H7 (cell line): ENCODE measurements at regions not wholly inside any gene's neighbourhood (a gene's known extent, or its start where the extent isn't known, plus 50 kb on each side); places are given as distances from the start of the nearest gene placed in this dataset.

Source experiments
- DNase-seq: peaks from one replicate; pipeline ENCODE4 v3.0.0; 2012
- H3K27me3 ChIP-seq: 2 replicates; pipeline ENCODE4 v1.6.0; 2011; ENCODE audit warnings: mild to moderate bottlenecking, low read length; ENCODE audit not compliant: control insufficient read depth, insufficient read depth
- H3K36me3 ChIP-seq: replicated peaks from 2 replicates; pipeline ENCODE4 v1.5.1; 2011; ENCODE audit warnings: low read length; ENCODE audit not compliant: control insufficient read depth, insufficient read depth
- H3K4me3 ChIP-seq: 2 replicates; pipeline ENCODE4 v1.5.1; 2011; ENCODE audit warnings: low read depth, mild to moderate bottlenecking, control low read depth, low read length, moderate library complexity; ENCODE audit not compliant: insufficient read depth

DNA sequence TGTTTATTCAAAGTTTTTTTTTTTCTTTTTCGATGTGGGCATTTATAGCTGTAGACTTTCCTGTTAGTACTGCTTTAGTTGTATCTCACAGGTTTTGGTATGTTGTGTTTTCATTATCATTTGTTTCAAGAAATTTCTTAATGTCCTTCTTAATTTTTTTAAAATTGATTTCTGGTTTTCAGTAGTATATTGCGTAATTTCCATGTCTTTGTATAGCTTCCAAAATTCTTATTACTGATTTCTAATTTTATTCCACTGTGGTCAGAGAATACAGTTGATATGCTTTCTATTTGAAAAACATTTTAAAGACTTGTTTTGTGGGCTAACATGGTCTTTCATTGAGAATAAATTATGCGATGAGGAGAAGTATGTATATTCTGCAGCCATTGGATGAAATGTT lies 463.2 kb upstream of the B3GALT2 start:
- Histone ChIP-seq H3K36me3 (no peaks in the 10 kb centered on the region), H3K4me3 (no peak overlapping the region), H3K27me3 (no peaks in the 10 kb centered on the region)
- DNase-seq, result no peak

DNA sequence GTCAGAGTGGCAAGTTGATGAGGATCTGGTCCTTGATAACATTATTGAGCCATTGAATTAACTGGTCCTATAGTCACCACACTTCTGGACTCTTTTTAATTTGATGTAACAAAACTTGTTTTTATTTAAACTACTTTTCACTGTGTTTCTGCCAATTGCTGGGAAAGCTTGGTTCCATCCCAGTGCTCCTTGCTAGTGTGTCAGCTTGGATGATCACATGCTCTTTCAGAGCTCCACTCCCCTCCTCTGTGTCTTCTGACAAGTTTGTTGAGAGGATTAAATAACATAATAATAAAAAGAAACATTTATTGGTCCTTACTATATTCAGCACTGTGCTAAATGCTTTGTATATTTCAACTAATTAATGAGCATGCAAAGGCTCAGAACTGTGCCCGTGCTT lies 448.5 kb upstream of the B3GALT2 start:
- DNase-seq, result no peak
- no peaks in the 10 kb centered on the region for H3K36me3 ChIP-seq
- no peaks in the 10 kb centered on the region for H3K27me3 ChIP-seq
- no peak overlapping the region for H3K4me3 ChIP-seq

DNA sequence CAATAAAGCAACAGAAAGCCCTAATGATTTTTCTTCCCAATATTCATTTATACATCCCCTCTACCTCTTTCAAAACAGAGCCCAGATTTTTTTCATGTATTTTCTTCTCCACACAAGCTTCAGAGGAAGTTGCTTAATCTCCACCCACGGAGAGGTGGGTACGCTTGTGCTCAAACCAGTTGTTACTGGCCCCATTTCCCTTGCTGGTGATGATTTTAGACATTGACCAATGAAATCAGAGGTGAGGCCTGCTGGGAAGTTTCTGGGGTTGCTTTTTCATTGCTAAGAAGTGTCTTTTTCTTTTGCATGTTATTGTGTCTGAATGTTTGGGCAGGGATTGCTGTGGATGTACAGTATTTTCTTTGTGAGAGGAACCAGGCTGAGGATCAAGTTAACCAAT lies 448.1 kb upstream of the B3GALT2 start:
- no peak for DNase-seq
- Histone ChIP-seq H3K36me3 (no peaks in the 10 kb centered on the region), H3K27me3 (no peaks in the 10 kb centered on the region), H3K4me3 (no peak overlapping the region)

DNA sequence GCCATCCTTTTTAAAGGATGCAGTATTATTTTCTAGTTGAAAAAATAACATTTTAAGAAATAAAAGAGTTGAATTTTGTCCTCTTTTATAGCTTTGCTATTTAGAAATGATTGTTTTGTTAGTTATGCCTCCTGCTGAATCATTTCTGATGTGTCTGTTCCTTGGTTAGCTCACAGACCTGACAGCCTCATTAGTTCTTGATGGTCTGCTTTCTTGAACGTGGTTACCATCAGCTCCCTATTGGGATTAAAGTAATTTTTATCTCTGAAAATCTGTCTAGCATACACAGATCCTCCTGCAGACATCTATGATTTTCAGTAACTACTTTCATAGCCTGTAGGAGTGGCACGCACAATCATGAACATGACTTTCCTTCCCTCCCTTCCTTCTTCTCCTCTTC lies 447.6 kb upstream of the B3GALT2 start:
- DNase-seq, result no peak
- no peaks in the 10 kb centered on the region for H3K36me3 ChIP-seq
- H3K4me3 ChIP-seq, result no peak overlapping the region
- no peaks in the 10 kb centered on the region for H3K27me3 ChIP-seq

DNA sequence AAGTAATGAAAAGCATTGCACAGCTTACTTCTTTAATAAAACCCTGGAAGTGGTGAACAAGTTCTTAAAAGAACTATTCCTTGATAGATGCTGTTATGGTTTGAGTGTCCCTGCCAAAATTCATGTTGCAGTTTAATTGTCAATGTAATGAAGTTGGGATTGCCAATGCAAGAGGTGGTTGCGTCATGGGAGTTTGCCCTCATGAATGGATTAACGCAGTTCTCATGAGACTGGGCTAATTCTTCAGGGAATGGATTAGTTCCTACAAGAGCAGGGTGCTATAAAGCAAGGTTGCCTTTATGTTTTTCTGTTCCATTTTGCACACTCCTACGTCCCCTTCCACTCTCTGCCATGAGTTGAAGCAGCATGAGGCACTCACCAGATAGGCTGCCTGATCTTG lies 446.7 kb upstream of the B3GALT2 start:
- DNase-seq, result no peak
- Histone ChIP-seq H3K27me3 (no peaks in the 10 kb centered on the region), H3K4me3 (no peak overlapping the region), H3K36me3 (no peaks in the 10 kb centered on the region)

DNA sequence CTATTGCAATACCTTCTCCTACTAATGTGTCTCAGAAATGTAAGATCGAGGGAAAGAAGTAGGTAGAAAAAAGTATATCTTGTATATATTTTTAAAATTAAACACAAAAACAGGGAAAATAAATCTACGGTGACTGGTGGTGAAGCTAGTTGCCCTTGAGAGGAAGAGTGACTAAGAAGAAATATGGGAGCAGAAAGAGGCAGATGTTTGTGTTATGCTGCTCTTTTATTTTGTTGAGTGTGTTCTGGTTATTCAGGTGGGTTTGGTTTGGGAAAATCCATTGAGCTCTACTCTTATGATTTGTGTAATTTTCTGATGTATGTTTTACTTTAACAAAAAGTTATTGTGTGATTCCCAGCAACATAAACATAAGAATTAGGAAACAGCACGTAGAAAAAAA lies 444.9 kb upstream of the B3GALT2 start:
- DNase-seq, result no peak
- H3K36me3 ChIP-seq, result no peaks in the 10 kb centered on the region
- no peaks in the 10 kb centered on the region for H3K27me3 ChIP-seq
- no peak overlapping the region for H3K4me3 ChIP-seq

DNA sequence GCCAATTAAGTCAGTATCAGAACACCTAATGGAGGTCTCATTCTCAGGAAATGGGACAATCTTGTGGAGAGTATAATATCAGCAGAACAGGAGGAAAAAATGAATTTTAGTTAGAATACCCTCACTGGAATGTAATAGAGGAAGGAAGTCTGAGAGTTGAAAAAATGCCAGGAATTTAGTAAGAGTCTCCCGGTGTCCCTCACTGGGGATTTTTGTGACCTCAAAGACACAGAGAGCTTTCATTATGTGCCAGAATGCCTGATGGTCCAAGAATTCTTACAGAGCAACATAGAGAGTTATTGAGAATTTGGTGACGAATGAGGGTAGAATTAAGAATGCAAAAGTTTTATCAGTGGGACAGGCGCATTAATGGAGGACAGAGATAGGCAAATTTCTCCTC lies 443.5 kb upstream of the B3GALT2 start:
- Histone ChIP-seq H3K36me3 (no peaks in the 10 kb centered on the region), H3K4me3 (no peak overlapping the region)
- no peak for DNase-seq

DNA sequence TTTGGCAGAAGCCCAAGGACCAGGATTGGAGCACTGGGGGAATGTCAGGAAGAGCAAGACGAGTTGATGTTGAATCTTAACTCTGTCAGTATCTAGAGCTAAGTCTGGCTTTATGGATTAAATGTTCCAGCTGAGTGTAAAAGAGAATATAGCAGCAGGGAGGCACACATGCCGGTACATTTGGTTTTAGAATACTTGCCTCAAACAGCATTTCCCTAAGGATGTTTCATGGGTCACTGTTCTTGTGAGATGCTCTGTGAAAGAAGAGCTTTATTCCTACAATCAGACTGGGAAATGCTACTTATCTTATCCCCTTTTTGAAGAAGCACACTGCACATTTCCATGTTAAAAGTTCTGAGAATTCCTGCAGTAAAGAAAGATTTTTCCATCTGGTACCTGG lies 440.3 kb upstream of the B3GALT2 start:
- DNase-seq, result no peak
- Histone ChIP-seq H3K36me3 (no peaks in the 10 kb centered on the region), H3K27me3 (no peaks in the 10 kb centered on the region), H3K4me3 (no peak overlapping the region)

More for the DNA sequence above, 443.5 kb upstream of the B3GALT2 start:
- H3K27me3 ChIP-seq, result no peaks in the 10 kb centered on the region

DNA sequence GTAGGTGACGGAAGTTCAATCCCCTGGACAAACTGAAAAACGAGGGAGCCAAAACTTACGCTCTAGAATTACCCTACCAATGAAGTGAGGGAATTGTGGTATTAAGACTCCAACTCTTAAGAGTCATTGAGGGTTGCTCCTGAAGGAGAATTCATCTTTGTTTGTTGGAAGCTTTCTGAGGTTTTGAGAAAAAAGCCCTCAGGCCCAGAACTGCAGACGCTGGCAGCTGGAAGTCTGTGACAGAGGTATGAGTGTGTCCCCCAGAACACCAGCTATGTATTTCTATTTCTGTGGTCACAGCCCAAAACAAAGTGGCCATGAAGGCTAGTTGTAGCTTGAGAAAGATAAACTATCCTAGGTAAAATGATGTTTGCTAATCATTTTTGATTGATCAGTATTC lies 438.8 kb upstream of the B3GALT2 start:
- H3K27me3 ChIP-seq, result no peaks in the 10 kb centered on the region
- H3K36me3 ChIP-seq, result no peaks in the 10 kb centered on the region
- no peak overlapping the region for H3K4me3 ChIP-seq
- DNase-seq, result no peak

DNA sequence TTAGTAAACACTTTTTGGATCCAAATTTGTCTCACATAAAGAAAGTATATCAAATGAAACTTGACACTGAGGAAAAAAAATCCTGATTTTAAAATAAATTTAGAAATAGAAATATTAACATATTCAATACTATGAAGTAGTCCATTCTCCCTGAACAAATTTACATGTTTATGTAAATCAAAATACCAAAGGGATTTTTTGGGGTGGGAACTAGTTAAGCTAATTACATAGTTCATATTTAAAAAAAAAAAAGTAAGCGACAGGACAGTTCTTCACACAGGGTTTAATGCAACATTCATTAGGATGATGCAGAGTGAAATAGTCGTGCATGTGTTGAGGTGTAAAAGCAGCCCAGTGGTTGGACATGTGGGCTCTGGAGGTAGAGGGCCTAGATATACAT lies 433.5 kb upstream of the B3GALT2 start:
- no peaks in the 10 kb centered on the region for H3K36me3 ChIP-seq
- no peaks in the 10 kb centered on the region for H3K27me3 ChIP-seq
- no peak overlapping the region for H3K4me3 ChIP-seq
- DNase-seq, result no peak

DNA sequence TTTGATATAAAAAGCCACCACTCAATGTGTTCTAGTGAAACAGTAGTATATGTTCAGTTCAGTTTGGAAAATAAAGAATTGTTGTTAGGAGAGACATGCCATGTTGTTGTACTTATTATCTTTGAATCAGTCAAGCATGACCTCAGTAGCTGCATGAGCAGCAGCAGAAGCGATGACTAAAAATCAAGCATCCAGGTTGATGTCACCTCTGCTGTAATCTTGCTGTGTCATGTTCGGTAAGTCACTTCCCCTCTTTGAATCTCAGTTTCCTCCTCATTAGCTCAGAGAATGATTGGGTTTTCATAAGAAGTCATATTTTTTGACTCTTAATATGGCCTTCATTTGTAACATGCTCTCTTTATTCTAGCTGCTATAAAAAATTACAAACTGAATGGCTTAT lies 428.4 kb upstream of the B3GALT2 start:
- Histone ChIP-seq H3K27me3 (no peaks in the 10 kb centered on the region), H3K36me3 (no peaks in the 10 kb centered on the region), H3K4me3 (no peak overlapping the region)
- DNase-seq, result no peak

DNA sequence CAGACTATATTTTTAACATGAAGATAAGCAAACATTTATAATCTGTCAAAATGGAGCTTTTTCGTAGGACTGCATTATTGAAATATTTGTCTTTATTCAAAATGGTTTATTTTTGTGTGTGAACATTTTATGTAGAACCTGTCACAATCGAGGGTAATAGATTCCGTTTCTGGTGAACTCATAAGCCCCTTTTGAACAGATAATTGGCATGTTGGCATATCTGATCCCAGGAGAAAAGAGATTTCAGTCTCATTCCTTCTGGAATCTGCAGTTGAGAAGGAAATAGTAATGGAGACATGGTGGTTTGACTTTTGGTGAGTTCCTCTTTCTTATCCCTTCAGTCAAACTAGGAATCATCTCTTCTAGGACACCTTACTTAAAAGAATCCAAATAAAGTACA lies 427.9 kb upstream of the B3GALT2 start:
- no peaks in the 10 kb centered on the region for H3K27me3 ChIP-seq
- H3K36me3 ChIP-seq, result no peaks in the 10 kb centered on the region
- no peak overlapping the region for H3K4me3 ChIP-seq
- no peak for DNase-seq

DNA sequence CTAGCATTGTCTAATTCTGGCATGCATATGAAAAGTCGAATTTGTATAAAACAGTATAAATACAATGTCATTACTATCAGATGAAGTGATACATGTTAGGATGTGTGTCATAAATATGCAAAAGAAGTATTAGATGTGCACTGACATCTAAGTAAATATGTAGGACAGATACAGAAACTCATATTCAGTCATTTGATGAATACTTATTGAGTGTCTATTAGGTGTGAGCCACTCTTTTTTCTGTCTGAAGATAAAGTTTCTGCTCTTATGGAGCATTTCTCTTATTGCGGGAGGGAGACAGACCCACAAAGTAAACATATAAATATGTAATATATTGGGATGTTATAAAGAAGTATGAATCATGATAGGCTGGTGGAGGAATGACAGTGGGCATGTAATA lies 426.6 kb upstream of the B3GALT2 start:
- DNase-seq, result no peak
- Histone ChIP-seq H3K4me3 (no peak overlapping the region), H3K36me3 (no peaks in the 10 kb centered on the region), H3K27me3 (no peaks in the 10 kb centered on the region)

DNA sequence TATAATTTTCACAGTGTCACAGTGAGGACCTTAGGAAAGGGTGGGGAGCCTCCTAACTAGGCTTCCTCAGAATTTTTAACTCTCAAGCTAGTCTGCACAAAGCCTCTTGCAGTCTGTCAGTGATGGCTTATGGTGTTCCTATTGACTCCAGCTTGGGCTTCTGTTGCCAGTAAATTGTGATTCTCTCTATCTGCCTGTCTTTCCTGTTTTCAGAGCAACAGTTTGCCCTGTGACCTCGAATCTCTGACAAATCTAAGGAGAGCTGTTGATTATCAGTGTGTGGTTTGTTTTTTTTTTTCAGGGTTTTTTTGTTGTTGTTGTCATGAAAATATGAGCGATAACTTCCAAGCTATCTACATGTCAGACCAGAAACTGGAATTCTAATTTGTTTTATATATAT lies 423.2 kb upstream of the B3GALT2 start:
- Histone ChIP-seq H3K4me3 (no peak overlapping the region), H3K27me3 (no peaks in the 10 kb centered on the region), H3K36me3 (no peaks in the 10 kb centered on the region)
- no peak for DNase-seq

DNA sequence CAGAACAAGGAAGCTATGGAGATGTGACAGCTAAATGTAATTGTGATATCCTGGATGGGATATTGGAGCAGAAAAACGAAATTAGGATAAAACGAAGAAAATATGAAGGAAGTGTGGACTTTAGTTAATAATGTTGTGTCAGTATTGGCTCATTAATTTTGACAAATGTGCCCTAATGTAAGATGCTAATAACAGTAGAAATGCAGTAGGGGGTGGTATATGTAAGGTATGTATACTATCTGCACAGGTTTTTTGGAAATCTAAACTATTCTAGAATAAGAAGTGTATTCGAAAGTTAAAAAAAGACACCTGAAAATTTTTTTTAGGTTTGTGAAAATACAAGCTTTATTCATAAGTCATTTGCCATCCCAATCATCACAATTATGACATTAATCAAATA lies 421.4 kb upstream of the B3GALT2 start:
- no peak overlapping the region for H3K4me3 ChIP-seq
- DNase-seq, result no peak
- no peaks in the 10 kb centered on the region for H3K27me3 ChIP-seq
- no peaks in the 10 kb centered on the region for H3K36me3 ChIP-seq

DNA sequence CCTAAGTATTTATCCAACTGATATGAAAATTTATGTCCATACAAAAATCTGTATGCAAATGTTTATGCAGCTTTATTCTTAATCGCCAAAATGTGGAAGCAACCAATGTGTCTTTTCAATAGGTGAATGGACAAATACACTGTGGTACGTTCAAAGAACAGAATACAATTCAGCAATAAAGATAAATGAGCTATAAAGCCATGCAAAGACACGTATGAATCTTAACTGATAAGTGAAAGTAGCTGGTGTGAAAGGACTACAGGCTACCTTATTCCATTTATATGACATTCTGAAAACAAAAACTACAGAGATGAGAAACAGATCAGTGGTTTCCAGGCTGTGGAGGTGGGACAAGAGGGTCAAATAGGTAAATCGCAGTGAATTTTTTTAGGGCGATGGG lies 419.6 kb upstream of the B3GALT2 start:
- DNase-seq, result no peak
- Histone ChIP-seq H3K36me3 (no peaks in the 10 kb centered on the region), H3K4me3 (no peak overlapping the region), H3K27me3 (no peaks in the 10 kb centered on the region)
